Thoracic aorta (tissue), 2 donors: ENCODE measurements at regions not wholly inside any gene's neighbourhood (a gene's known extent, or its start where the extent isn't known, plus 50 kb on each side); places are given as distances from the start of the nearest gene placed in this dataset.

Experiments used
- ATAC-seq: fragments of 150-250 bp; one replicate; pipeline ENCODE4 v1.8.0; 2017; ENCODE audit warnings: low read depth; ENCODE audit not compliant: insufficient number of reproducible peaks, low FRiP score
- DNase-seq: peaks from one replicate; pipeline ENCODE4 v3.0.0-alpha.2; 2020; ENCODE audit warnings: low spot score
- H3K27ac ChIP-seq, 2 donors: fragments of 200-600 bp; sonication (generic); 1 replicate in 1 of 2; 2 replicates in 1 of 2; pipeline ENCODE4 v1.5.1; 2016; ENCODE audit warnings: mild to moderate bottlenecking in 2 of 2, moderate library complexity in 2 of 2
- H3K27me3 ChIP-seq: fragments of 200-600 bp; sonication (generic); replicated peaks from 2 replicates; pipeline ENCODE4 v1.6.0; 2016; ENCODE audit warnings: mild to moderate bottlenecking; ENCODE audit not compliant: insufficient read depth
- H3K36me3 ChIP-seq: fragments of 200-600 bp; sonication (generic); one replicate; pipeline ENCODE4 v1.5.1; 2016
- H3K4me1 ChIP-seq, 2 donors: fragments of 200-600 bp; sonication (generic); 1 replicate in 1 of 2; 2 replicates in 1 of 2; pipeline versions ENCODE4 v1.5.1 to v1.6.0; 2016; ENCODE audit warnings: low read depth in 2 of 2, mild to moderate bottlenecking in 1 of 2; ENCODE audit not compliant: control insufficient read depth in 1 of 2
- H3K4me3 ChIP-seq: fragments of 200-600 bp; sonication (generic); 2 replicates; pipeline ENCODE4 v1.5.1; 2016; ENCODE audit warnings: mild to moderate bottlenecking
- H3K9me3 ChIP-seq: fragments of 200-600 bp; sonication (generic); 2 replicates; pipeline ENCODE4 v1.5.1; 2016
- CTCF ChIP-seq: fragments of 200-600 bp; sonication (generic); IDR thresholded peaks from one replicate; pipeline ENCODE4 v1.5.1; 2019; ENCODE audit warnings: antibody characterized with exemption

- no peaks in the 10 kb centered on the region for H3K27me3 ChIP-seq
- H3K9me3 ChIP-seq, result no peaks in the 10 kb centered on the region
- no peak overlapping the region for H3K4me3 ChIP-seq
- DNase-seq (no peak), ATAC-seq (no peak)
- TF ChIP-seq CTCF, result no peak
- H3K4me1 ChIP-seq, result no peaks in the 10 kb centered on the region
- H3K27ac ChIP-seq, result no peak overlapping the region
- no peaks in the 10 kb centered on the region for H3K36me3 ChIP-seq
Observed at GRCh38 chr18:45202061-45202460, 413.2 kb upstream of the SLC14A2 start.

GRCh38 chr18:45203677-45204076, 411.6 kb upstream of the SLC14A2 start:
- Histone ChIP-seq H3K27me3 (no peaks in the 10 kb centered on the region), H3K9me3 (no peaks in the 10 kb centered on the region), H3K4me3 (no peak overlapping the region), H3K4me1 (no peaks in the 10 kb centered on the region), H3K27ac (no peak overlapping the region), H3K36me3 (no peaks in the 10 kb centered on the region)
- TF ChIP-seq CTCF, result no peak
- no peak for ATAC-seq
- DNase-seq, result no peak

- H3K9me3 ChIP-seq, result no peaks in the 10 kb centered on the region
- no peaks in the 10 kb centered on the region for H3K36me3 ChIP-seq
- DNase-seq (no peak), ATAC-seq (no peak)
- H3K4me3 ChIP-seq, result no peak overlapping the region
- H3K27ac ChIP-seq, result no peak overlapping the region
- no peak for TF ChIP-seq CTCF
- H3K27me3 ChIP-seq, result no peaks in the 10 kb centered on the region
- H3K4me1 ChIP-seq, result no peaks in the 10 kb centered on the region
Observed at GRCh38 chr18:45207328-45207727, 407.9 kb upstream of the SLC14A2 start.

- no peak overlapping the region for H3K4me3 ChIP-seq
- H3K27ac ChIP-seq, result no peak overlapping the region
- no peak for DNase-seq
- H3K36me3 ChIP-seq, result no peaks in the 10 kb centered on the region
- TF ChIP-seq CTCF, result no peak
- no peak for ATAC-seq
- H3K9me3 ChIP-seq, result no peaks in the 10 kb centered on the region
- no peaks in the 10 kb centered on the region for H3K4me1 ChIP-seq
- no peaks in the 10 kb centered on the region for H3K27me3 ChIP-seq
Observed at GRCh38 chr18:45208164-45208563, 407.1 kb upstream of the SLC14A2 start.

- Histone ChIP-seq H3K36me3 (no peaks in the 10 kb centered on the region), H3K27me3 (no peaks in the 10 kb centered on the region), H3K4me1 (no peaks in the 10 kb centered on the region), H3K4me3 (no peak overlapping the region), H3K27ac (no peak overlapping the region), H3K9me3 (no peaks in the 10 kb centered on the region)
- peak; percentile 75 for TF ChIP-seq CTCF
- DNase-seq, result peak; percentile 53
- peak; percentile 91 for ATAC-seq
Observed at GRCh38 chr18:45212181-45213039, 402.9 kb upstream of the SLC14A2 start.
